ENCODE measurements at regions not wholly inside any gene's neighbourhood (a gene's known extent, or its start where the extent isn't known, plus 50 kb on each side); places are given as distances from the start of the nearest gene placed in this dataset.
"Not testable (repeated sequence)": the region's sequence is repeated elsewhere in the genome, so short reads cannot be mapped to it uniquely, and the experiment has no call there.

DNA sequence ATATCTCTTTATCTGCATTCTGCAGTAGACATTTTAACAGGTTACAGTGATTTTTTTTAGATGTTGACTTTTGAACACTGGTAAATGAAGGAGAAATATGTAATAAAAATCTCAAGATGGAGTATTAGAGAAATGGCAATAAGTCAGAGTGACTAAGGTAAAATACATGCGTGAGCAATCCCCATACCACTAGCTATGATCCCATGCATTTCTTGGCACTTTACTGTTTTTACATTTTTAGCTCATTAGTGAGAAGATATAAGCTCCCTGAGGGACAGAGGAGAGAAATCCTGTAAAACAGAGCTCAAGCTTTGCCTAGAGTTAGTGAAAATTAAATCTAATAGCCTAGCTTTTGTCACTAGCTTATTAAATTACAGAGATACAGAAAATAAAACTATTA lies 181.9 kb upstream of the TRPM3 start:
- Histone ChIP-seq H3K27ac (ENCODE audit: insufficient read depth, low read depth, low read length, poor library complexity, severe bottlenecking) (no peak overlapping the region), H3K4me3 (ENCODE audit: insufficient read depth, low read depth, low read length) (no peak overlapping the region), H3K4me1 (ENCODE audit: control insufficient read depth, insufficient read depth, low read length) (no peaks in the 10 kb centered on the region), H3K27me3 (ENCODE audit: control insufficient read depth, insufficient read depth, low read length, poor library complexity, severe bottlenecking) (no peaks in the 10 kb centered on the region), H3K9me3 (ENCODE audit: control insufficient read depth, low read length) (no peaks in the 10 kb centered on the region), H3K36me3 (ENCODE audit: control insufficient read depth, insufficient read depth, low read length) (no peaks in the 10 kb centered on the region)
- WGBS, 2 experiments: 91 to 100% methylated on average over 1 of the region's 1 CpG

DNA sequence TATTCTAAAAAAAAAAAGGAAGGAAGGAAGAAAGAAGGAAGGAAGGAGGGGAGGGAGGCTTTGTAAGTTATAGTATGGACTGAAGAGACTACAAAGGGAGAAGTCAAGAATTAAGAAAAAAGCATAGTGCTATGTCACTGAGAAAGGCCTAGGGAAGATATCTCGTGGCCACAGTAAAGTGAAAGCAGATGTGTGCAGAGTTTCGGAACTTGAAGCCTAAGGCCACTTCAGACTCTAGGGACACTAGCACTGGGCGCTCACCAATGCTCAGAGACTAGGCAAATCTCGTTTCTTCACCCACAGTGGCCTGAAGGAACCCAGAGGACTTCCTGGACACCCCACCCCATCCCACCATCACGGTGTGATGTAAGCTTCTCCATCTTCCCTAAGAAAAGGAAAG lies 181.4 kb upstream of the TRPM3 start:
- H3K9me3 ChIP-seq (ENCODE audit: control insufficient read depth, low read length): no peaks in the 10 kb centered on the region
- no peaks in the 10 kb centered on the region for H3K27me3 ChIP-seq (ENCODE audit: control insufficient read depth, insufficient read depth, low read length, poor library complexity, severe bottlenecking)
- no peaks in the 10 kb centered on the region for H3K4me1 ChIP-seq (ENCODE audit: control insufficient read depth, insufficient read depth, low read length)
- H3K36me3 ChIP-seq (ENCODE audit: control insufficient read depth, insufficient read depth, low read length): no peaks in the 10 kb centered on the region
- H3K27ac ChIP-seq (ENCODE audit: insufficient read depth, low read depth, low read length, poor library complexity, severe bottlenecking): no peak overlapping the region
- no peak overlapping the region for H3K4me3 ChIP-seq (ENCODE audit: insufficient read depth, low read depth, low read length)
- 90 to 92% methylated on average over 5 of the region's 5 CpGs for WGBS, 2 experiments

DNA sequence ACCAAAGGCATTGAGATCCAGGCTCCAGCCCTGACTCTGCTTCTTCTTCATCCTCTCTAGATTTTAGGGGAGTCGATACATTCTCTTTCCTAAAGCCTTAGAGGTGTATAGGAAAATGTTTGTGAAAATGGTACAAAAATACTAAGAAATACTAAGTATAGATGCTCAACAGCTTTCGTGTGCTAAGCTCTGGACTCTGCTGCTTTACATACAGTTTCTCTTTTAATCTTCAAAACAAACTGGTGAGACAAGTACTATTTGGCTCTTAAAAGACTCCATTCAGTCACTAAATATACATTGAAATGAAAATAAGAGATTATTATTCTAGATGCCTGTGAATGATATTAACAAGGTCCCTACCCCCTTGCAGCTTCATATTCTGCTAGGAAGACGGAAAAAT lies 174.5 kb upstream of the TRPM3 start:
- H3K27me3 ChIP-seq (ENCODE audit: control insufficient read depth, insufficient read depth, low read length, poor library complexity, severe bottlenecking): no peaks in the 10 kb centered on the region
- no peaks in the 10 kb centered on the region for H3K36me3 ChIP-seq (ENCODE audit: control insufficient read depth, insufficient read depth, low read length)
- H3K9me3 ChIP-seq (ENCODE audit: control insufficient read depth, low read length): no peaks in the 10 kb centered on the region
- H3K4me1 ChIP-seq (ENCODE audit: control insufficient read depth, insufficient read depth, low read length): no peaks in the 10 kb centered on the region
- WGBS, 2 experiments: 90 to 92% methylated on average over 2 to 3 of the region's 3 CpGs
- no peak overlapping the region for H3K4me3 ChIP-seq (ENCODE audit: insufficient read depth, low read depth, low read length)
- no peak overlapping the region for H3K27ac ChIP-seq (ENCODE audit: insufficient read depth, low read depth, low read length, poor library complexity, severe bottlenecking)

DNA sequence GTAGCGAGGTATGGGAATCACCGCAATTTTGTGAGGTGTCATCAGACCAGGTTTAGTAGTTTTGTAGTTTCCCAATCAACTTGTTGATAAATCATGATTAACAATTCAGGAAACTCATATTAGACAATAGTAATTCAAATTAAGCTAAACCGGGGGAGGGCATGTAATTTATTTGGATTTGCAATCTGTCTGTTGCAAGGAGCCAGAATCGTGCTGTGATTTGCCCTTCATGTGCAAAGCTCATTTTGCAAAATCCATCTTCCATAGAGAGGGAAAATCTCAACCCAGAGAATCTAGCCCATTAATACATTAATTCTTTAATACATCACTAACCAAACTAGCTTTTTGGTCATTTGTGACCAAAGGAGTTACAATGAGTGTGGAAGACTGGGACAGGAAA lies 164.7 kb upstream of the TRPM3 start:
- H3K27ac ChIP-seq (ENCODE audit: insufficient read depth, low read depth, low read length, poor library complexity, severe bottlenecking): no peak overlapping the region
- no peaks in the 10 kb centered on the region for H3K36me3 ChIP-seq (ENCODE audit: control insufficient read depth, insufficient read depth, low read length)
- WGBS, 2 experiments: 92 to 93% methylated on average over 4 of the region's 4 CpGs
- H3K4me3 ChIP-seq (ENCODE audit: insufficient read depth, low read depth, low read length): no peak overlapping the region
- H3K27me3 ChIP-seq (ENCODE audit: control insufficient read depth, insufficient read depth, low read length, poor library complexity, severe bottlenecking): no peaks in the 10 kb centered on the region
- H3K9me3 ChIP-seq (ENCODE audit: control insufficient read depth, low read length): no peaks in the 10 kb centered on the region
- H3K4me1 ChIP-seq (ENCODE audit: control insufficient read depth, insufficient read depth, low read length): peaks cover 7% of the 10 kb centered on the region

DNA sequence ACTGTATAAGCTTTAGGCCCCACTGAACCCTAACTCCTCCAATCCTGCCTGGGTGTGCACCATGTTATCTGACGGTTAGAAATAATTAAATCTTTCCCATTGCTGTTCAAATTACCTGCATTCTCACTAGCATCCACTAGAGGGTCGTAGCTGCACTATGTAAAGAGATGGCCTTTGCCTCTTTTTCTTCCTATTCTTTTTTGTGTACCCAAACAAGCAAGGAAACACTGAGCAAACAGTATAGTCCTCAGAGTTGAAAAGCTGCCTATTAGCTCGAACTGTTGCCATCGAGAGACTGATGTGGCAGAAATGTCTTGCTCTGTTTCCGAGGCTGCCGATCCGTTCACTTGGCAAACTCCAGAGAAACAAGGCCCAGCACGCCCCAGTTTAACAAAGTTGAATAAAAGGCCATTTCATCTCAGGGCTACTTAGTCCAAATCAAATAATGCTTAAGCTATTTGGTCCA lies 163.8 kb upstream of the TRPM3 start:
- H3K27ac ChIP-seq (ENCODE audit: insufficient read depth, low read depth, low read length, poor library complexity, severe bottlenecking): no peak overlapping the region
- 51 to 53% methylated on average over 8 of the region's 8 CpGs for WGBS, 2 experiments
- no peaks in the 10 kb centered on the region for H3K36me3 ChIP-seq (ENCODE audit: control insufficient read depth, insufficient read depth, low read length)
- H3K4me1 ChIP-seq (ENCODE audit: control insufficient read depth, insufficient read depth, low read length): peaks cover 7% of the 10 kb centered on the region
- no peaks in the 10 kb centered on the region for H3K27me3 ChIP-seq (ENCODE audit: control insufficient read depth, insufficient read depth, low read length, poor library complexity, severe bottlenecking)
- H3K9me3 ChIP-seq (ENCODE audit: control insufficient read depth, low read length): no peaks in the 10 kb centered on the region
- no peak overlapping the region for H3K4me3 ChIP-seq (ENCODE audit: insufficient read depth, low read depth, low read length)

DNA sequence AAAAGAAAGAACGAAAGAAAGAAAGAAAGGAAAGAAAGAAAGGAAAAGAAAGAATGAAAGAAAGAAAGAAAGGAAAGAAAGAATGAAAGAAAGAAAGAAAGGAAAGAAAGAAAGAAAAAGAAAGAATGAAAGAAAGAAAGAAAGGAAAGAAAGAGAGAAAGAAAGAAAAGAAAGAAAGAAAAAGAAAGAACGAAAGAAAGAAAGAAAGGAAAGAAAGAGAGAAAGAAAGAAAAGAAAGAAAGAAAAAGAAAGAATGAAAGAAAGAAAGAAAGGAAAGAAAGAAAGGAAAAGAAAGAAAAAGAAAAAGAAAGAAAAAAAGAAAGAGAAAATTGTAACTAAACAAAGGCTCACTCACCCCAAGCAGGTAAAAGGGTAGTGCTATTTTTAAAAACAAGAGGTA lies 160.7 kb upstream of the TRPM3 start:
- H3K36me3 ChIP-seq (ENCODE audit: control insufficient read depth, insufficient read depth, low read length); H3K27me3 ChIP-seq (ENCODE audit: control insufficient read depth, insufficient read depth, low read length, poor library complexity, severe bottlenecking); H3K9me3 ChIP-seq (ENCODE audit: control insufficient read depth, low read length); H3K4me1 ChIP-seq (ENCODE audit: control insufficient read depth, insufficient read depth, low read length); H3K4me3 ChIP-seq (ENCODE audit: insufficient read depth, low read depth, low read length); H3K27ac ChIP-seq (ENCODE audit: insufficient read depth, low read depth, low read length, poor library complexity, severe bottlenecking): not testable (repeated sequence)
- 69% methylated on average over 2 of the region's 2 CpGs for WGBS, 2 experiments

DNA sequence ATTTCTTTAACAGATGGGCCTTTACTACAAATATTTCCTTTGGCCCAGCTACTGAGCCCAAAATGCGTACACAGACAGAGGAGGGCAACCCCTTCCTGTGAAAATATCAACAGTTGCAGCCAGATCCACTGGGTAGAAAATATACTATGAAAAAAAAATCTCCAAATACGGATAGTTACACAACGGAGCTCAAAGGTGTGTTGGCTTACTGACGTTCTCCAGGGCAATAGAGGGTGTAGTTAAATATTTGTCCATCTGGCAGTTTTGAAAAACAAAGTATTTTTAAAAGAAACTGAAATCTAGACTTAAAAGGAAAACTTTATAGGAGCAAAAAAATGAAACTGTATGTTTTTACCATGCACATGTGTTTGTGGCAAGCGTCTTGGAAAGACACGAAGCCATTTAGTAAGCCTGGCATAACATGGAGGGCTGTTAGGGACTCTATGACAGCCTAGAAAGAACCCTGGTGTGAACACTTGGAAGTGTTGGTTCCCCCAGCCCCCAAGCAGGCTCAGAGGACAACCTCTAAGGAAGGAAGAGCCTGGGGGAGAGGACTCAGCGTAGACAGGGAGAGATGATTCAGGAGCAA lies 157.8 kb upstream of the TRPM3 start:
- H3K27me3 ChIP-seq (ENCODE audit: control insufficient read depth, insufficient read depth, low read length, poor library complexity, severe bottlenecking): no peaks in the 10 kb centered on the region
- H3K27ac ChIP-seq (ENCODE audit: insufficient read depth, low read depth, low read length, poor library complexity, severe bottlenecking): no peak overlapping the region
- peaks cover 4% of the 10 kb centered on the region for H3K4me1 ChIP-seq (ENCODE audit: control insufficient read depth, insufficient read depth, low read length)
- 87 to 88% methylated on average over 7 of the region's 7 CpGs for WGBS, 2 experiments
- no peaks in the 10 kb centered on the region for H3K36me3 ChIP-seq (ENCODE audit: control insufficient read depth, insufficient read depth, low read length)
- H3K9me3 ChIP-seq (ENCODE audit: control insufficient read depth, low read length): no peaks in the 10 kb centered on the region
- no peak overlapping the region for H3K4me3 ChIP-seq (ENCODE audit: insufficient read depth, low read depth, low read length)

DNA sequence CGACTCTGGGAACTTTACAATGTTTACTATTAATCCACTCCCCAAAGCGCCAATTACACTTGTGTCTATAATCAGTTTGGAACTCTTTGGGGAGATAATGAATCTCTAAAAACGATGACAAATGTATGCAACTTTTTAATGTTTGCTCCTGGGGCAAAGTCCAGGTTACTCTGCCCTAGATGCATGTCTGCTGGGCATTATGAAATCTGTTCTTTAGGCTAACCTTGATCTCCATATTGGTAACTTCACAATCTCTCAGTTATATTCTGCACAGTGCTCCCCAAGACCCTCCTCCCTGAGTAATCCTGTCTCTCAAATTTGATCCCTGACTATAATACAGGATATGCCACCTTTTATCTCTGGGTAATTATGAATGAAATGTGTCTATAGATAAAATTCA lies 152.2 kb upstream of the TRPM3 start:
- H3K4me3 ChIP-seq (ENCODE audit: insufficient read depth, low read depth, low read length): no peak overlapping the region
- peaks cover 9% of the 10 kb centered on the region for H3K4me1 ChIP-seq (ENCODE audit: control insufficient read depth, insufficient read depth, low read length)
- H3K27me3 ChIP-seq (ENCODE audit: control insufficient read depth, insufficient read depth, low read length, poor library complexity, severe bottlenecking): no peaks in the 10 kb centered on the region
- no peak overlapping the region for H3K27ac ChIP-seq (ENCODE audit: insufficient read depth, low read depth, low read length, poor library complexity, severe bottlenecking)
- H3K36me3 ChIP-seq (ENCODE audit: control insufficient read depth, insufficient read depth, low read length): no peaks in the 10 kb centered on the region
- no peaks in the 10 kb centered on the region for H3K9me3 ChIP-seq (ENCODE audit: control insufficient read depth, low read length)
- WGBS, 2 experiments: 91 to 98% methylated on average over 3 of the region's 3 CpGs

DNA sequence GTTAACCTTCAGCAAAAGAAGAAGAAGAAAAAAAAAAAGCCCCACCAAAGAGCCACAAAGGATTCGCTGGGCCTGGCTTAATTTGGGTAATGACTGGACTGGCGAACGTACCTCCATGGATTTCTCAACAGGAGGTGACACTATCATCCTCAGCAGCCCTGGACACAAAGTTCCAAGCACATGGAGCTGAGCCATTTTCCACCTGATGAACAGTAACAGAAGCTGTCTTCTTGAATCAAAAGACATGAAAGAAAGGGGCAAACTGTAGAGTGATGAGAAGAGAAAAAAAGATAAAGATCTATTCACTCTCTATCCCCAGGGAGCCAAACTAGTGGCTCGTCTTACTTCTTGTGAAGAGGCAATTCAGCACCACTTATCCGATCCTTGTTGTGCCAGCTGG lies 150.2 kb upstream of the TRPM3 start:
- Histone ChIP-seq H3K36me3 (ENCODE audit: control insufficient read depth, insufficient read depth, low read length) (no peaks in the 10 kb centered on the region), H3K4me1 (ENCODE audit: control insufficient read depth, insufficient read depth, low read length) (peaks cover 9% of the 10 kb centered on the region), H3K9me3 (ENCODE audit: control insufficient read depth, low read length) (no peaks in the 10 kb centered on the region), H3K27me3 (ENCODE audit: control insufficient read depth, insufficient read depth, low read length, poor library complexity, severe bottlenecking) (no peaks in the 10 kb centered on the region), H3K27ac (ENCODE audit: insufficient read depth, low read depth, low read length, poor library complexity, severe bottlenecking) (no peak overlapping the region), H3K4me3 (ENCODE audit: insufficient read depth, low read depth, low read length) (no peak overlapping the region)
- 38 to 43% methylated on average over 5 of the region's 5 CpGs for WGBS, 2 experiments

DNA sequence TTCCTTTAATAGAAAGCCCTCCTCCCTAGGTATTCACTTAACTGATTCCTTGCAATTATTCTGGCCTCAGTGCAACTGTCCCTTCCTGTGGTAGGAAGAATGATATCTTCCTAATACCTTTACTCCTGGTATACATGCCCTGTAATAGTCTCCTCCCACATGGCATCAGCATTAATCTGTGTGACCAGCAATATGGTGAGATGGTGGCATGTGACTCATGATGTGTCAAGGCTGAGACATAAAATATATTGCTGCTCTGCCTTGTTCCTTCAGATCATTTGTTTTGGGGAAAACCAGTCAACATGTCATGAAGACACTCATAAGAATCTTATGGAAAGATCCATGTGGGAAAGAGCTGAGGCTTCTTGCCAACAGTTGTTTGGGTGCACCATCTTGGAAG lies 149.1 kb upstream of the TRPM3 start:
- Histone ChIP-seq H3K9me3 (ENCODE audit: control insufficient read depth, low read length) (no peaks in the 10 kb centered on the region), H3K36me3 (ENCODE audit: control insufficient read depth, insufficient read depth, low read length) (no peaks in the 10 kb centered on the region), H3K4me3 (ENCODE audit: insufficient read depth, low read depth, low read length) (no peak overlapping the region), H3K27me3 (ENCODE audit: control insufficient read depth, insufficient read depth, low read length, poor library complexity, severe bottlenecking) (no peaks in the 10 kb centered on the region), H3K4me1 (ENCODE audit: control insufficient read depth, insufficient read depth, low read length) (peaks cover 9% of the 10 kb centered on the region), H3K27ac (ENCODE audit: insufficient read depth, low read depth, low read length, poor library complexity, severe bottlenecking) (no peak overlapping the region)

DNA sequence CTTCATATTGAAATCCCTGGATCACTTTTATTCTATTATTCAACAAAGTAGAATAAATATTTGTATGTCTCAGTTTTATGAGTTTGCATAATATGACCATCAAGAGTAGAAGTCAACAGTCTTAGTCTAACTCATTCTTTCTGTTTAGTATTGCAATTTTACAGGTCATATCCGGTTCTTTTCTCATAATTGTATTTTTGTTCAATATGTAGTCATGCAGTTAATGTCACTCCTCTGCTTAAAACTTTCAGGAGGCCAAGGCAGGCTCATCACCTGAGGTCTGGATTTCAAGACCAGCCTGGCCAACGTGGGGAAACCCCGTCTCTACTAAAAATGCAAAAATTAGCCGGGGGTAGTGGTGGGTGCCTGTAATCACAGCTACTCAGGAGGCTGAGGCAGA lies 148.4 kb upstream of the TRPM3 start:
- Histone ChIP-seq H3K9me3 (ENCODE audit: control insufficient read depth, low read length) (no peaks in the 10 kb centered on the region), H3K27ac (ENCODE audit: insufficient read depth, low read depth, low read length, poor library complexity, severe bottlenecking) (no peak overlapping the region), H3K36me3 (ENCODE audit: control insufficient read depth, insufficient read depth, low read length) (no peaks in the 10 kb centered on the region), H3K4me3 (ENCODE audit: insufficient read depth, low read depth, low read length) (no peak overlapping the region), H3K27me3 (ENCODE audit: control insufficient read depth, insufficient read depth, low read length, poor library complexity, severe bottlenecking) (no peaks in the 10 kb centered on the region), H3K4me1 (ENCODE audit: control insufficient read depth, insufficient read depth, low read length) (peaks cover 7% of the 10 kb centered on the region)
- 82 to 89% methylated on average over 3 to 4 of the region's 4 CpGs for WGBS, 2 experiments

Measured in ectodermal cell (in vitro differentiated cells).